Stimulated activated CD4-positive, alpha-beta T cell treated with anti-CD3 and anti-CD28 coated beads, Interleukin-4, amount 100 ng/mL, for 24 hours (primary cell): ENCODE measurements at regions not wholly inside any gene's neighbourhood (a gene's known extent, or its start where the extent isn't known, plus 50 kb on each side); places are given as distances from the start of the nearest gene placed in this dataset.

Experiments used
- DNase-seq: peaks from one replicate; pipeline ENCODE4 v3.0.0-alpha.2; 2020

DNA sequence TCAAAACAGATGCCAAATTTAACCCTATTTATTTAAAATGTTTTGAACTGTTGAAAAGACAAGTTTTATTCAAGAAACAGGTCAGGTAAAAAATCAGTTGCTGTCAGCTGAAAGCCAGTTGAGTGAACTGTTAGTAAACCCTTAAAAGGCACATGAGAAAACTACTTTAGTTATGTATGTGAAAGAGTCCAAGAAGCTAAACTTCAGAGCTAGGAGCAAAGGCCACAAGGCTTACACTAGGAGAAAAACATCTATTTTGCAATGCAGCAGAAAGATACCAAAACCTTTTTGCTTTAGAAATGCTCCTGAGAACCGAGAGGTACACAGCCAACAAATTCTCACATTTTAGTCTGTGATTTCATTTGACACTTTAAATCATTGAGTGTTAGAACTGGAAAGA, 375.2 kb downstream of the FSCB start:
- DNase-seq = no peak

- no peak for DNase-seq
These were observed 393.0 kb downstream of the FSCB start for GRCh38 chr14:44113769-44114730.

GRCh38 chr14:44112774-44113460, 394.2 kb downstream of the FSCB start:
- no peak for DNase-seq

GRCh38 chr14:44109036-44109435, 398.0 kb downstream of the FSCB start:
- no peak for DNase-seq

DNA sequence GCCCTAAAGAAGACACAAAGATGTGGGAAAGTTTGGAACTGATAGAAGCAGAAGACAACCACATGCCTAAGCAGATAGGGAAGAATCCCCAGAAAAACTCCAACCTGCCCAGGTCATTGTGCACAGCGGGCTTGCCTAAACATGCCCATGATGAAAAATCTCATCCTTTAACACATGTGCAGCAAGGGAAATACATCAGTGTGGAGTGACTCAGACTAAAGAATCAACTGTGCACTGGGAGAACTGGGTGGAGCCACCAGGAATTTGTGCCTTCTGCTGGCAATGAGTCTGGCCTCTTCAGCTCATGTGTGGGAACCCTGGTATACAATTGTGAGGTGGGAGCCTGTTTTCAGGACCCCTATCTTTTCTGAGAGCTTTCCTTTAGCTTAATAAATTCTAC, 398.5 kb downstream of the FSCB start:
- no peak for DNase-seq

GRCh38 chr14:44107156-44107555, 399.9 kb downstream of the FSCB start:
- no peak for DNase-seq

DNA sequence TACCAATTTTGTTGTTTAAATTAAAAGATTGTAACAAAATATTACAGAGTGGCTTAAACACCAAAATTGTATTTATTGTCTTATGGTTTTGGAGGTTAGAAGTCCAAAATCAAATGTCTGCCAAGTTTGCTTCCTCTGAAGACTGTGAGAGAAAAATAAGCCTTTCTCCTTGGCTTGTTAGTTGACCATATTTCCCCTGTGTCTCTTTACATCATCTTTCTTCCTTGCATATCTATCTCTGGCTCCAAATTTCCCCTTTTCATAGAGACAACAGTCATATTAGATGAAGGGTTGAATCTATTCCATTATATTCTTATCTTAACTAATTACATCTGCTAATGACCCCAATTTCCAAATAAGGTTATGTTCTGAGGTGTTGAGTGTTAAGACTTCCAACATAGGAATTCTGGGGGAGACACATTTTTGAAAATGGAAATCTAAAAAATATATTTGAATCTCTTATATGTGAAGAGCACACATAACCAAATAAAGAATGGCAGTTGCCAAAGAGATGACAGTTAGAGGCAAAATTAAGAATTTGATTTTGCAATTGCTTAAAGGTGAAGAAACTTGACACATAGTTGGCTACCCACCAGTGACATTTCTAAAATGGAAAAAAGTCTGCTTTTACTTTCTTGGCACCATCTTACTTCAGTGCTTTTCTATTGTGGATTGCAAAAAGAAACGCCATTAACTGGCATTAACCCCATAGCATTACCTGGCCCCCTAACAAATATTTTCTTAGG, 407.2 kb downstream of the FSCB start:
- no peak for DNase-seq

GRCh38 chr14:44081146-44081545, 425.9 kb downstream of the FSCB start:
- DNase-seq = no peak

DNA sequence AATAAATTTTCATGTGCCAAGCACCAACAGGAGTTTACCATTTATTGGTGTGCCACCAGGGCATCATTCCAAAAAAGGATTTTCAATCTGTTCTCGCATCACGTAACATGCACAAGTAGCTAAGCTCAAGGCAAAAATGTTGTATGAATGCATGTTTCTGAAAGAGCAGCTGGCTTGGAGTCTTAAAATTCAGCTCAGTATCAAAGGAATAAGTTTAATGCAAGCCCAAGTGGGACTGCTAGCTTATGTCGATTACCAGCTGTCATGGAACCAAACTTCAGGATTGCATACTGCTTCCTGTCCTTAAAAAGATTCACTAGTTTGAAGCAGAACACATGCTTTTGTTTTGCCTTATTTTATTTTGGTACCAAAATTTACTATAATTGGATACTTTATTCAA, 437.0 kb downstream of the FSCB start:
- DNase-seq = no peak

DNA sequence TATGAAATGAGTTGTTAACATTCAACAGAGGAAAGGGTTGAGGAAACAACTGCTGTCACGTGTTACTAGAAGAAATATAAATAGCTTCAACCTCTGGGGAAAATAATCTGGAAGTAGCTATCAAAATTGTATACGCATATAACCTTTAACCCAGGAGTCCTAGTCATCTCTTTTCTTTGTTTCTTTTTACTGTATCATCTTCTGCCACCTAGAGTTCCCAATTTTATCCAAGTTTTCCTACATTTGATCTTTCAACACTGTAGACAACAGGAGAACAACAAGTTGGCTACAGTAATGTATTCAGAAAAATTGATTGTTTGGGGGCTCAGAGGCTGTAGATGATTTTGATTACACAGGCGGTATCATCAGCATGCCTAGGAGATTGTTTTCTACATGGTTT, 453.7 kb downstream of the FSCB start:
- DNase-seq = no peak

DNA sequence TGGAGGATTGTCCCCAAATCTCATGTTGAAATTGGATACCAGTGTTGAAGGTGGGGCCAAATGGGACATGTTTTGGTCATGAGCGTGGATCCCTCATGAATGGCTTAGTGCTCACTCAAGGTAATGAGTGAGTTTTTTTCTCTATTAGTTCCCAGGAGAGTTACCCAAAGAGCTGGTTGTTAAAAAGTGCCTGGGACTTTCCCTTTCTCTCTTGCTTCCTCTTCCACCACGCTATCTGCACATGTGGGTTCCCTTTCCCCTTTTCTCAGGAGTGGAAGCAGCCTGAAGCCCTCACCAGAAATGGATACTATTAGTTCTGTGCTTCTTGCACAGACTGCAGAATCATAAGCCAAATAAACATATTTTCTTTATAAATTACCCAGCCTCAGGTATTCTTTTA, 465.4 kb downstream of the FSCB start:
- no peak for DNase-seq

GRCh38 chr14:44040561-44040960, 466.5 kb downstream of the FSCB start:
- DNase-seq = no peak

DNA sequence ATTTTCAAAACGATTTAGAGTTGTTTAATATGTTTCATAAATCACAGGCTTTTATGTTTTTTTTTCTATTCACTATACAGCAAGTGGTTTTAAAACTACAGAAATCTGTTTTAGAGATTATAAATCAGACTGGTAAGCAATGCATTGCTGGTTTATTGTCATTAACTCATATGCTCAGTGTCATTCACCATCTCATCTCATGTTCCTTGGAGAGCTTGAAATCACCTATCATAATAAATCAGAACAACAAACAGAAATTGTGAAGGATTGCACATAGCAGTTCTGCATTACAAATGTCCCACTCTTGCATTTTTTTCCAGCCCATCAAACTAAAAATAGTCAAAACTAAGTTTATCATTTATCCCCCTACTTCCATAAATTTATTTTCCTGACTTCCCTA, 470.8 kb downstream of the FSCB start:
- no peak for DNase-seq

DNA sequence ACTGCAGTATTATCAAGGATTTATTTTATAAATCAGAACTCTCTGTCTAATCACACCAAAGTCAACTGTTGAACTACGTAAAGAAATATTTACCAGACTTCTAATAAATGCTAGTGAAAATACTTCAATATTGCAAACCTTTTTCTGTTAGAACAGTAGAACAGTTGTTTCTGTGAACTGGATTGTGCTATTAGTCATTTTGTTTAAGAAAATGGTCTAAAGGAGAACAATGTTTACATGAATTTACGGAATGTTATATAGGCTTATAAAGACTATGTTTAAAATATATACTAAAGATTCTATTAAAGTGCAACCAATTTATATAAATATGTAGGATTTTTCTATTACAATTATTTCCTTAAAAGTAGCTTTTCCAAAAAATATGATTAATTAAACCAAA, 471.4 kb downstream of the FSCB start:
- DNase-seq = no peak

DNA sequence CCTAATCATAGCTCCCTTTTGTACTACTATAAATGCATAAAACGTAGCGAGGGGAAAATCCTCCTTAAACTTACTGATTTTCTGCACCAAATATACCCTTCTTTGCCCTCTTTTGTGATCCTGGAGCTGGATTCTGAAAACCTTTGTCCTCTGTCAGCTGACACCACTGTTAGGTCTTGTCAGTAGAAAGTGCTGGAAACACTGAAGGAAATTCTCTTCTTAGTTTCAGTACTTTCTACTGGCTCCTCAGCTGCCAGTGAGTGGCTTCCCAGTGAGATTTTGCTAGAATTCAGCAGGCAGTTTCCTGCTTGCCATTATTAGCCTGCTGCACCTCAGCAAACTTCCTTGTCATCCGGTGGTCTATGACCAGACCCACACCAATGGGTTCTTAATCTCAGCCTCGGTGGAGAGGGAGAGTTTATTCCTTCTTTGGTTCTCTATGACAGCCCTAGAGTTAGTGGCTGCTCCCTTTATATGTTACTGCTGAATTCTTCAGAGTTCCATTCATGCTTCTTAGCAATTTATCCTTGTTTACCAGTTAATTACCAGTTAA, 476.2 kb downstream of the FSCB start:
- DNase-seq = no peak

DNA sequence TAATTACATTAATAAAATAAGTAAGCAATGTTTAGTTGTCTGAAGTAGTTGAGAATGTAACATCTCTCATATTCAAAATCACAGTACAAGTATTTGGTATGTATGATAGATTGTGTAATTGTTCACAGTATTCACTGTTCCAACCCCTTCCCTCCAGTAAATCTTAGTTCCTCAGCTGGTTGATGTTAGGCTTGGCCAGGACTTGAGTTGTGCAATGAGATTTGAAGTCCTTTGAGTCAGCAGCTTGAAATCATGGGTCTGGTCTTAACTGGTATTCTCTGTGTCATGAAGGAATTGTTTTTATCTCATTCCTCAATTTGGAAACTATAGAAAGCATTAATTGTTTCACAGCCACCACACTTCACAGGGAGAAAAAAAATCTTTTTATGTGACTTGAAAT, 477.1 kb downstream of the FSCB start:
- no peak for DNase-seq

DNA sequence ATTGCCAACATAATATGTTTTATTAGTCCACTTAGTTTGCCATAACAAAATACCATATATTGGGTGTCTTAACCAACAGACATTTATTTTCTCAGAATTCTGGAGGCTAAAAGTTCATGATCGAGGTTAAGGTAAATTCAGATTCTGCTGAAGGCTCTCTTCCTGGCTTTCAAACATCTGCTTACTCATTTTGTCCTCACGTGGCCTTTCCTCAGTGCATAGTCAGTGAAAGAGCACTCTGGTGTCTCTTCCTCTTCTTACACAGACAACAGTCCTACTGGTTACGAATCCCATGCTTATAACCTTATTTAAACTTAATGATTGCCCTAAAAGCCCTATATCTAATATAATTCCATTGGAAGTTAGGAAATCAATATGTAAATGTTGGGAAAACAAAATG, 479.7 kb downstream of the FSCB start:
- no peak for DNase-seq

DNA sequence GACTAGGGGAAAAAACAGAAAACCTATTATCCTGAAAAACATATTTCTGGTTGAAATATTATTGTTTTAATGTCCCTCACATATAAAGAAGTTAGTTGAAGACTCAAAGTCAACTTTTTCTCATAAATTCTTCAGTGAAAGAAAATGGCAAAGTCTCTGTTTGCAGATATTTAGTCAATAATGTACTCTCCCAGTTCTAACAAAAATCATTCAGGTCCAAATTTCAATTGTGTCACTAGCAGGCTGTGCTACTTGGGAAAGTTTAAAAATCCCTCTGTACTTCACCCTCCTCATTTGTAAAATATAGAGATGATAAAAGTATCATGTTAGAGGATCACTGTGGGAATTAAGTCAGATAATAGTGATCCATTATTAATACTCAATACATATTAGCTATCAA, 496.5 kb downstream of the FSCB start:
- DNase-seq = no peak

DNA sequence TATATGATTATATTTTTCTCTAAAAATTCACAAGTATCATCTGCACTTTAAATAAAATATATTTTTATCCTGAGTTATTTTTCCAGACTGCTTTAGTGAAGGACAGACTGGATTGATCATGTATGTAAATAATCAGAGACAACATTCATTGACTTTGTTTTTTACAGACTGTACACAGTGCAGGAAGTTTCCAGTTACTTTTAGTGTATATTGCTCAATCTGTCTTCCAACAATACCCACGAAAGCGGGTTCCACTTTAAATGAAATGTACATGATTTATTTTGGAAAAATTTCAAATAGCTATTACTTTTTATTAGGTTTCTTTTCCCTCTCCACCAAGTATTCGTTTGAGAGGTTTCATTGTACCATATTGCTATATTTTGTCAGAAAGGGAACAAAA, 497.0 kb downstream of the FSCB start:
- DNase-seq = no peak

- no peak for DNase-seq
These were observed 497.4 kb downstream of the FSCB start for GRCh38 chr14:44009642-44010041.

DNA sequence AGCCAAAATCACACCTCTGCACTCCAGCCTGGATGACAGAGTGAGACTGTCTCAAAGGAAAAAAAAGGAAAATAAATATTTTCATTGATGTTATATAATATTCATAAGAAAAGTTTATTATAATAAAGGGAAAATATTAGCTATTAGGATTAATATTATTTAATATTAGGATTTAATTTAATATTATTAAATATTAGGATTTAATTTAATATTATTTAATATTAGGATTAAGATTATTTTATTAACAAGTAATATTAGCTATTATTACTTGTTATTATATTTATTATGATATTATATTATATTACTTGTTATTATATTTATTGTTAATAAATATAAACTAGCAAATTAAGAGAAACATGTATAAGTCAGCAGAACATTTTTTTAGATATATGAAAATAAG, 518.1 kb downstream of the FSCB start:
- no peak for DNase-seq

DNA sequence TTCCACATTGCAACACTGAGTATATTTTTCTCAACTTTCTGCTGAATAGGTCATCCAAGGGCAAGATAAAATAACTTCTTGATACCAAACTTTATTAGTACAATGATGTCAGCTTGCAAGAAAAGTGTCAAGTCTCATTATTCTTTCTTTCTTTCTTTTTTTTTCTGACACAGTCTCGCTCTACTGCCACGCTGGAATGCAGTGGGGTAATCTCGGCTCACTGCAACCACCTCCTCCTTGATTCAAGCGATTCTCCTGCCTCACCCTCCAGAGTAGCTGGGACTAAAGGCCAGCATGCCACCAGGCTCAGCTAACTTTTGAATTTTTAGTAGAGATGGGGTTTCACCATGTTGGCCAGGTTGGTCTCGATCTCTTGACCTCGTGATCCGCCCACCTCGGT, 523.4 kb downstream of the FSCB start:
- DNase-seq = no peak

- no peak for DNase-seq
These were observed 525.8 kb downstream of the FSCB start for GRCh38 chr14:43981135-43981768.
